Glutamatergic neuron (in vitro differentiated cells): ENCODE measurements at regions not wholly inside any gene's neighbourhood (a gene's known extent, or its start where the extent isn't known, plus 50 kb on each side); places are given as distances from the start of the nearest gene placed in this dataset.

Experiments
- DNase-seq: peaks from one replicate; pipeline ENCODE4 v3.0.0; 2022
- H3K27ac Mint-ChIP-seq: one replicate; pipeline ENCODE4 v1.8.0; 2020; ENCODE audit warnings: mild to moderate bottlenecking, mixed read lengths, inconsistent platforms; ENCODE audit not compliant: unreplicated experiment
- H3K27me3 Mint-ChIP-seq: one replicate; pipeline ENCODE4 v1.8.0; 2020; ENCODE audit warnings: mild to moderate bottlenecking, moderate library complexity, mixed read lengths, inconsistent platforms; ENCODE audit not compliant: unreplicated experiment
- H3K36me3 Mint-ChIP-seq: one replicate; pipeline ENCODE4 v1.8.0; 2020; ENCODE audit warnings: mild to moderate bottlenecking, mixed read lengths, inconsistent platforms; ENCODE audit not compliant: unreplicated experiment
- H3K4me1 Mint-ChIP-seq: one replicate; pipeline ENCODE4 v1.8.0; 2020; ENCODE audit warnings: mild to moderate bottlenecking, low read depth, mixed read lengths, inconsistent platforms; ENCODE audit not compliant: unreplicated experiment
- H3K4me3 Mint-ChIP-seq: one replicate; pipeline ENCODE4 v1.8.0; 2020; ENCODE audit warnings: mild to moderate bottlenecking, mixed read lengths, inconsistent platforms; ENCODE audit not compliant: unreplicated experiment
- H3K9me3 Mint-ChIP-seq: one replicate; pipeline ENCODE4 v1.8.0; 2020; ENCODE audit warnings: mild to moderate bottlenecking, moderate library complexity, mixed read lengths, inconsistent platforms; ENCODE audit not compliant: unreplicated experiment
- CTCF ChIP-seq: fragments of 200-600 bp; sonication (generic); IDR thresholded peaks from one replicate; pipeline ENCODE4 v1.5.0; 2021; ENCODE audit not compliant: partially characterized antibody, unreplicated experiment

GRCh38 chr4:163967710-163968109 is 473.2 kb downstream of the TMA16 start:
- Mint-ChIP-seq H3K4me1 (peaks cover 28% of the 10 kb centered on the region), H3K4me3 (no peak overlapping the region), H3K27me3 (no peaks in the 10 kb centered on the region), H3K9me3 (peaks cover 2% of the 10 kb centered on the region), H3K27ac (no peak overlapping the region), H3K36me3 (no peaks in the 10 kb centered on the region)
- no peak for DNase-seq
- TF ChIP-seq CTCF = no peak

- H3K36me3 Mint-ChIP-seq = no peaks in the 10 kb centered on the region
- peaks cover 28% of the 10 kb centered on the region for H3K4me1 Mint-ChIP-seq
- no peak for DNase-seq
- no peak for TF ChIP-seq CTCF
- H3K27ac Mint-ChIP-seq = peak overlapping the region; percentile 72
- peak overlapping the region; percentile 23 for H3K4me3 Mint-ChIP-seq
- no peaks in the 10 kb centered on the region for H3K27me3 Mint-ChIP-seq
- H3K9me3 Mint-ChIP-seq = peaks cover 2% of the 10 kb centered on the region
Measured at GRCh38 chr4:163969291-163969690, 474.8 kb downstream of the TMA16 start.

GRCh38 chr4:163976588-163976987 is 482.1 kb downstream of the TMA16 start:
- DNase-seq = no peak
- Mint-ChIP-seq H3K27me3 (no peaks in the 10 kb centered on the region), H3K9me3 (no peaks in the 10 kb centered on the region), H3K36me3 (no peaks in the 10 kb centered on the region), H3K4me1 (no peaks in the 10 kb centered on the region), H3K4me3 (no peak overlapping the region), H3K27ac (no peak overlapping the region)
- TF ChIP-seq CTCF = no peak

GRCh38 chr4:163988391-163988790 is 493.9 kb downstream of the TMA16 start:
- H3K9me3 Mint-ChIP-seq = peaks cover 3% of the 10 kb centered on the region
- no peaks in the 10 kb centered on the region for H3K27me3 Mint-ChIP-seq
- no peak for DNase-seq
- TF ChIP-seq CTCF = no peak
- H3K4me3 Mint-ChIP-seq = no peak overlapping the region
- H3K36me3 Mint-ChIP-seq = no peaks in the 10 kb centered on the region
- peak overlapping the region; percentile 7 for H3K27ac Mint-ChIP-seq
- peaks cover 18% of the 10 kb centered on the region for H3K4me1 Mint-ChIP-seq

GRCh38 chr4:163988865-163989264 is 494.4 kb downstream of the TMA16 start:
- DNase-seq = no peak
- peaks cover 3% of the 10 kb centered on the region for H3K9me3 Mint-ChIP-seq
- H3K36me3 Mint-ChIP-seq = no peaks in the 10 kb centered on the region
- no peaks in the 10 kb centered on the region for H3K27me3 Mint-ChIP-seq
- no peak overlapping the region for H3K4me3 Mint-ChIP-seq
- TF ChIP-seq CTCF = no peak
- H3K27ac Mint-ChIP-seq = peak overlapping the region; percentile 4
- peaks cover 18% of the 10 kb centered on the region for H3K4me1 Mint-ChIP-seq
